NCI-H2227 (cell line): ENCODE measurements at regions not wholly inside any gene's neighbourhood (a gene's known extent, or its start where the extent isn't known, plus 50 kb on each side); places are given as distances from the start of the nearest gene placed in this dataset.

Source experiments
- DNase-seq: peaks from one replicate; lab custom pipeline; 2025; ENCODE audit not compliant: unreplicated experiment; lab: John Stamatoyannopoulos, UW

- no peak for DNase-seq
These were observed 177.8 kb upstream of the NBEA start for GRCh38 chr13:34764246-34764645.

DNA sequence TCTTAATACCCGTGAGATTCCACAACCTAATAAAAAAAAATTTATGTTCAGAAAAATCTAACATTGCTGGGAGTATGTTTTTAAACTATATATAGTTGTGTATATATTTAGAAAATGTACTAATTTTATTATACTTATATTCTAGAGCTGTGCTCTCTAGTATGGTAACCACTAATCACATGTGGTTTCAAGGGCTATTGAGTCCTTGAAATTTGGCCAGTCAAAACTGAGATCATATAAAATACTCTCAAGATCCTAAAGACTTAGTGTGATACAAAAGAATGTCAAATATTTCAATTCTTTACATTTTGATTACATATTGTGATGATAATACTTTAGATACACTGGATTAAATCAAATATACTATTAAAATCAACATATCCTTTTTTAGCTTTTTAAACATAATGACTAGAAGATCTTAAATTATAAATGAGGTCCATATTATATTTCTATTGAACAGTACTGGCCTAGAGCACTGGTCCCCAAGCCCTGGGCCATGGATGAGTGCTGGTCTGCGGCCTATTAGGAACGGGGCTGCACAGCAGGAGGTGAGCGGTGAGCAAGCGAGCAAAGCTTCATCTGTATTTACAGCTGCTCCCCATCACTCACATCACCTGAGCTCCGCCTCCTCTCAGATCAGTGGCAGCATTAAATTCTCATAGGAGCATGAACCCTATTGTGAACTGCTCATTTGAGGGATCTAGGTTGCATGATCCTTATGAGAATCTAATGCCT, 176.5 kb upstream of the NBEA start:
- DNase-seq, result no peak

- no peak for DNase-seq
These were observed 174.3 kb upstream of the NBEA start for GRCh38 chr13:34767778-34768177.

GRCh38 chr13:34772206-34772605, 169.9 kb upstream of the NBEA start:
- no peak for DNase-seq

DNA sequence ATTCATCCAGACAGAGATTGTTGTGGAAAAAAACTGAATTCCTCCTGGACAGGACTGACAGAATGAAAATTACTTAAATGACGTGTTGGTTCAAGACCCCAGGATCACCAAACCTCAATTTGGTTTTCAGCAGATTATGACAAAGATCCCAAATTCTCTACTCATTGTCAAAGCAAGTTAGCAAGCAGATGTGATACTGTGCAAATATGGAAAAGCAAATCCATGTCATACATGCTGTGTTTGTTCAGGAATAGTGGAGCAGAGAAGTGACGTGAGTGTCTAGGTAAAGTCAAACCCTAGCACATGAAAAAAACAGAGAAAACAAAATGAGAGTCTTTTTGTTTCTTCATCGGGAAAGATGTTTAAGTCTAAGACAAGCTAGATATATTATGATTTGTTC, 169.2 kb upstream of the NBEA start:
- DNase-seq, result no peak

- no peak for DNase-seq
These were observed 165.6 kb upstream of the NBEA start for GRCh38 chr13:34776390-34776981.

DNA sequence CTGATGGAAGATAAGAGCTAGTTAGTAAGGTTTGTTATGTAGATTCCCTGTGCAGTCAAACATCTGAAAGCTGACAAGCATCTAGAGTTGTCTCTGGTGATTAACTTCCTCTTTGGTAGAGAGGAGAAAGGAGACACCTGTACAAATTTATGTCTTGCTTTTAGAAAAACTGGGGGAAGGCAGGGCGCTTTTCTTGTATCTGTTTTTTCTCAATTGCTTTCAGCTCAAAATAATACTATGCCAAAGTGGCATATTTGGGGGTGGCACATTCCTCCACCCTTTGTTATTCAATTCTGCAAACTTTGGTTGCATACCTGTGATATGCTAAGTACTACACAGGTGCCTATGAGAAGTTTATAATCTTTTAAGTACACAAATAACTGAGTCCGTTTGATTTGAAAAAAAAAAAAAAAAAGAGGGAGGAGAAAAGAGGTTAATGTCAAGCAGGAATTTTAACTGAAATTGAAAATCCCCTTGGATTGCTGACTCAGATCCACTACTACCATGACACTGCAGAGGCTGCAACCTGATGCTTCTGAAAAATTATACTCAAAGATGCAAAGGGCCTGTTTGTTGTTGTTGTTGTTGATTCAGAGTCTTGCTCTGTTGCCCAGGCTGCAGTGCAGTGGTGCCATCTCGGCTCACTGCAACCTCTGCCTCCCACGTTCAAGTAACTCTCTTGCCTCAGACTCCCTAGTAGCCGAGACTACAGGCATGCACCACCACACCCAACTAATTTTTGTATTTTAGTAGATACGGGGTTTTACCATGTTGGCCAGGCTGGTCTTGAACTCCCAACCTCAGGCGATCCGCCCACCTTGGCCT, 164.8 kb upstream of the NBEA start:
- no peak for DNase-seq

GRCh38 chr13:34777914-34778303, 164.2 kb upstream of the NBEA start:
- DNase-seq, result no peak

- DNase-seq, result no peak
These were observed 162.9 kb upstream of the NBEA start for GRCh38 chr13:34779171-34779570.

DNA sequence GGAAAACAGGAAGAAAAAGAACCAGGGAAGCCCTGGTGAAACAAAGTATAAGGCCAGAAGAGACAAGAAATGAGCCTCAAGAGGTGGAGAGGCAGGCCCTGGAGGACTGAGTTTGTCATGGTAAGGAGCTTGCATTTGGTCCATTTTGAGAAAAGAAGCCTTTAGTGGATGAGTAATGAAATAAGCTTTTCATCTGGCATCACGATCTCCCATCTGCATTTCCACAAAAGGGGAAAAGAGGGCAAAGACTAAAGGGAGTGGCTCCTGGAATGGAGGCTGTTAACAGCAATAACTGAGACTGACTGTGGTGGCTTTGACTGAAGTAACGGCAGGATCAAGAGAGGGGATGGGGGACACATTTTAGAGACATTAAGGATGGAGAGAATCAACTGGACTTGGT, 148.8 kb upstream of the NBEA start:
- DNase-seq, result no peak

DNA sequence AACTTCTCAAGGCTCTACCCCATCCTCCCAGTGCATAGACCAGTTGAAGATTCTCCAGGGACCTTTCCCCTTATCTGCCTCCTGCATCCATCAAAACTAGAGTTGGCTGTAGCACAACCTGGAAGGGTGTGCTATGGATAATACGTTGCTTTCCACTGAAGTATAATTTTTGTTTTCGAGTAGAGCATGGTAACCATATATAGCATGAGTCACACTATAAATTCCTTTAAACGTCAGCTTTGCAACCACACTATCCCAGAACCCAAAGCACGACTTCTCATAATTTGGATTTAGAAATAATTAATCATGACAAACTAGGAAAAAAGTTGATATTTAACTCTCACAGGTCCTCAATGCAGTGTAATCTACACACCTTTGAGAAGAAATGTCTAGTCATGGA, 138.3 kb upstream of the NBEA start:
- DNase-seq, result no peak

DNA sequence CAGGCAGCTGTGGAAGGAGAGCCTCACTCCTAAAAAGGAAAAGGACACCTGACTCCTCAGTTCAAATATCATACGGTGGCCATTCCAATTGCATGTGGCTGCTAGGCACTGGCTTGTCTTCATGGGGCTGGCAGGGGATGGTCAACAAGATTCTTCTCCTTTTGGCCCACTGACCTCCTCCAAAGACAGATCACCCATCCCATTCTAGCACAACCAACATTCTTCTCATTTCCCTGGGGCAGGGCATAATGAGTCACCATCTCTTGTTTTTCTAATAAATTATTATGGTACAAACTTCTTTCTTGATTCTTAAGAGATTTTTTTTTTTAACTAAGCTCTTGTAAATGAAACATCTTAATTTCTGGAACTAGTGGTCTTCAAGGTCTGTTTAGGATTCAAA, 136.7 kb upstream of the NBEA start:
- no peak for DNase-seq

DNA sequence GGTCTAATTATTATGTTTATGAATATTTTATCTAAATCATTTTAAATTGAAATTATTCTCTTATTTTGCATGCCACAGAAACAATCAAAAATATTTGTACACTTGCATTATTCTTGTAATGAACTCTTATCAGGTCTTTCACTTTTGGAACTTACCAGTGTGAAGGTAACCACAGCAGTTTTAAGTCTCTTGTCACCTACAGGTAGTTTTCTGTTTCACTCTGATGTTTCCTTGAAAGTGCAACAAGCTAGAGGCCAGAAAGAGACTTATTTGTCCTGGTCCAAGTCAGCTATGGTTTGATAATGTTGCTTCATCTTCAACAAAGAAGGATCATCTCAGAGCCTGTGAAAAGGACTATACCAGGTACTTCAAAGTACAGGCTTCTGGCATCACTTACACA, 133.4 kb upstream of the NBEA start:
- DNase-seq, result no peak

GRCh38 chr13:34810996-34811395, 131.1 kb upstream of the NBEA start:
- no peak for DNase-seq

- DNase-seq, result no peak
These were observed 126.5 kb upstream of the NBEA start for GRCh38 chr13:34815526-34815925.

DNA sequence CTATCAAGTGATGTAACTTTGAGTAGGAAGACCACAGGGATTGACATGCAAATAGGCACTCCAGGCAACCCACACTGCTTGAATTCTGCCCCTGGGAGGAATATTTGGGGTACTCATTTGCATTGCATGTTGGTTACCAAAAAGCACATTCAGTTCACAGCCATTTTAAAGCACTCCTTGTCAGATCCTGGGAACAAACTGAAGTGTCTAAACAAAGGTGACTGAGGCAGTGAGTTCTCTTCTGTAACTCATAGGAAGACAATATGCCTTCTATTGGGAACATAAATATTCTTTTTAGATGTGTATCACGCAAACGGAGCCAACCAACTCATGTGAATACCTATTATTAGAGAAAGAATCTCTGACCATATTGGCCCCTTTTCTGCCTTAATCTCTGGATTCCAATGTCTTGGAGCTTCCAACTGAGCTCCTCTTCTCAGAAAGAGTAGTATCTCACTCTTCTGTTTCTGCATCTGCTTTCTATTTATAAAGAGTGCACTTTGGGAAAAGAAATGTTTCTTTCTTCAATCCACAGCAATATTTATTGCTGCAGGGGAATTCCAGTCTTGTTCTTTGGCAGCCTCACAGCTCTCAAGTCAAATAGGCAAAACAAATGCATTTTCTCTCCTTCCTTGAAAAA, 125.7 kb upstream of the NBEA start:
- DNase-seq, result no peak

DNA sequence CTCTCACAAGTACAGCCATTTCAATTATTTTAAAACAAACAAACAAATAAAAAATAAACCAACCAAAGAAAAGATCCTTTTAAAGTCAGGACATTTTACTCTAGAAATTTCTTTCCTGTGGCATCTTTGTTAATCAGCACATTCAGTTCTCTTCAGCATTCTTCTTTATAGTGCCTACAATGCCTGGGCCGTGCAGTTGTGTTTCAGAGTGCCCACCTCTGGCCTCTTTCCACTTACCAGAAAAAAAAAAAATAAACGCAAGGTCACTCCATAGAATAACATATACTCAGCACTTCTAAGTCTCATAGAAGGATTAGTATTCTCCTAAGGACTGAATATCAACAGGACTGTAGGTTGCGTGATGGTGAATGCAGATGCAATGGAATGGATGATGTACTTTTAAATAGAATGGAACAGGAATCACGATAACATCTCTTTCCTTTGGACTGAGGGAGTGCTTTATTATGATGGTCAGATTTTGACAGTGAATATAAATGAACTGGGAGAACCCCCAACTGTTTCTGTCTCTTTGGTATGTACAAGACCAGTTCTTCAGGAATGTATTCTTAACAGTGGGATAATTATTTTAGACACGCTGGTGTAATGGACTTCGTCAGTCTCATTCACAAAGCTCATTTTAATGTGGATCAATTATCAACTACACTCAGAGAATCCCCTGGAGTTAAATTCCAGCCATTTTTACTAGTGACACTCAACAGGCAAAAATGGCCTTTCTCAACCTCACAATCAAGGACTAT, 125.0 kb upstream of the NBEA start:
- no peak for DNase-seq

- DNase-seq, result no peak
These were observed 119.4 kb upstream of the NBEA start for GRCh38 chr13:34822650-34823049.

DNA sequence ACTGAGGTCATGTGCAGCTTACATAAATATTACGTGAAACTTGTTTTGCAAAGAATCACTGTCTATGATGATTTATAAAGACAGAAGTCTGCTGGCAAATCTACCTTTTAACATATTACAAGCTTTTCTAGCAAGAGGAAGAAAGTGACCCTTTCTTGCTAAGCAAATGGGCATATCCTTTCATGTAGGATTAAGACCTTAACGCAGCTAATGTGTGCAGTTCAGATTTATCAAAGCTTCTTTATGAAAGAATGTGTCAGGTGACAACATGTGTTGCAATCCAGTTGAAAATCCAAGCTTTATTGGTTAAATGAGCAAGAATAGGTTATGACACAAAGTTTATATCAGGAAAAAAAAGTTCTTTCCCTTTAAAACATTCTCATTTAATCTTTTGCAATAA, 115.6 kb upstream of the NBEA start:
- DNase-seq, result no peak

GRCh38 chr13:34833562-34834182, 108.4 kb upstream of the NBEA start:
- no peak for DNase-seq

DNA sequence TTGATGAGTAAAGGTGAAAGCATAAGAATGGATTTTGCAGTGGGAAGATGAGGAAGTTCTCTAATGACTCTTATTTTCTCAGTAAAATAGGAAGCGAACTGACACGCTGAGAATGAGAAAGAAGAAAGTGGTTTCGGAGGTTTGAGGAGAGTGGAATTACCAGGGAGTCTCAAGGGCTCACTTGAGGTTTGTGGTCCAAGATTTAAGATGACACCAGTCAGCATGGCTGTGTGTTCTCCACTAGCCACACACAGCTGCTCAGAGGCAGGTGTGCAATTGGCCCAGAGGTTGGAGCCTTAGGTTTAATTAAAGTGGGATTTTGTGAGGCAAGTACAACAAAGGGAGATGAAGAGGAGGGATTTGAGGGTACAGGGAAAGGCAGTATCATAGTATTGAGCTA, 99.6 kb upstream of the NBEA start:
- no peak for DNase-seq
